D341Med (cell line): ENCODE measurements at regions not wholly inside any gene's neighbourhood (a gene's known extent, or its start where the extent isn't known, plus 50 kb on each side); places are given as distances from the start of the nearest gene placed in this dataset.

Experiments used
- DNase-seq: peaks from one replicate; pipeline ENCODE4 v3.0.0; 2012; ENCODE audit warnings: low spot score

DNA sequence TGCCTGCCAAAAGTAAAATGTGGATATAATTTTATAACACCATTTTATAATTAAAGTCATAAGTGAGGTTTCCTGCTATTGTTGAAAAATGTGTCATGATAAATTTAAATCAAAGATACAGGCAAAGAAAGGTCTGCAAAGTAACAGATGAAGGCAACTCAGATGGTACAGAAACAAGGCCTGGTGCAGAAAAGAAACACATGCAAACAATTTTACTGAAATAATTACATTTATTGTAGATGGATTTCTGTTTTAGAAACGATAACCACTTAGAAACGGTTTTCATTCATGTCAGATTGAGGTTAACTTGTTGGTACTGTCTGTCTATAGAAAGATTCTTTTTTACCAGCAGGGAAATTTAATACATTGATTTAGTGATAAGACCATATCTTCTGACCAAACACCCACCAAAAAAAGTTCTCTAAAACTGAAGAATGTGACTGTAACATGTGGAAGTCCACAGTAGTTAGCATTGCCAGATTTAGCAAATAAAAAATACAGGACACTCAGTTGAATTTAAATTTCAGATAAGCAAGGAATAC, 105.5 kb upstream of the FERMT1 start:
- no peak for DNase-seq

DNA sequence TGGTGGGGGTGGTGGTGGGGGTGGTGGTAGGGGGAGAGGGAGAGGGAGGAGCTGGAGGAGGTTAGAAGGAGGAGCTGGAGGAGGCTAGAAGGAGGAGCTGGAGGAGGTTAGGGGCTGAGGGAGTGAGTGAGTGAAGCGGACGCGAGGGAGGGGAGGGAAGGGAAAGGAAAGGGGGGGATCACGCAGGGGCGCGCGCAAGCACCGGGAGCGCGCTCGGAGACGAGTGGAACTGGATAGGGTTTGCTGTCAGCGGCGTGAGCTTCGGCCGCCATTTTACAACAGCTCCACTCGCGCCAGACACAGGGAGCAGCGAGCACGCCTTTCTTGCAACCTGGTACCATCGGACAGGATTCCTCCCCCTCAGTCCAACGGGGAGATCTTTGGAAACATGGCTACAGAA, 90.5 kb upstream of the FERMT1 start:
- DNase-seq, result no peak

DNA sequence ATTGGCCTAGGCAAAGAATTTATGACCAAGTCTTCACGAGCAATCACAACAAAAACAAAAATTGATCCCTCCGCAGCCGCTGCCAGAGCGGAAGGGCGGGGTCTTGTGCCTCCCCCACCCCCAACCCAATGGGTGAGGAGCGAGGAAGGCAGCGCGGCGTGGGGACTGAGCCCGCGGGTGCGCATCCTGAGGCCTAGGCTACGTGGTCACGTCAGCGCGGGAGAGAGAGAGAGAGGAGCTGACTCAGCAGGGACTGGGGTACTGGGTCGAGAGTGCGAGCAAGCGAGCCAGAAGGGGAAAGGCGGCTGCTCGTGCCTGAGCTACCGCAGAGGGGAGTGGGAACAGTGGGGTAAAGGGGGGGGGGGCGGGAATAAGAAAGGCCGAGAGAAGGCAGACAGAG, 90.1 kb upstream of the FERMT1 start:
- DNase-seq, result no peak

DNA sequence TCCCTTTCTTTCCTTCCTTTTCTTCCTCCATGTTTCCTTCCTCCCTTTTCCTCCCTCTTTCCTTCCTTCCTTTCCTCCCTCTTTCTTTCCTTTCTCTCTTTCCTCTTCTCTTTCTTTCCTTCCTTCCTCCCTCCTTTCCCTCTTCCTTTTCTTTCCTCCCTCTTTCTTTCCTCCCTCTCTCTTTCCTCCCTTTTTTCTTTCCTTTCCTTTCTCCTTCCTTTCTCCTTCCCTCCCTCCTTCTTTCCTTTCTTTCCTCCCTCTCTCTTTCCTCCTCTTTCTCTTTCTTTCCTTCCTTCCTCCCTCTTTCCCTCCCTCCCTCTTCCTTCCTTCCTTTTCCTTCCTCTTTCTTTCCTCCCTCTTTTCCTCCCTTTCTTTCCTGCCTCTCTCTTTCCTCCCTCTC, 86.3 kb upstream of the FERMT1 start:
- no peak for DNase-seq

DNA sequence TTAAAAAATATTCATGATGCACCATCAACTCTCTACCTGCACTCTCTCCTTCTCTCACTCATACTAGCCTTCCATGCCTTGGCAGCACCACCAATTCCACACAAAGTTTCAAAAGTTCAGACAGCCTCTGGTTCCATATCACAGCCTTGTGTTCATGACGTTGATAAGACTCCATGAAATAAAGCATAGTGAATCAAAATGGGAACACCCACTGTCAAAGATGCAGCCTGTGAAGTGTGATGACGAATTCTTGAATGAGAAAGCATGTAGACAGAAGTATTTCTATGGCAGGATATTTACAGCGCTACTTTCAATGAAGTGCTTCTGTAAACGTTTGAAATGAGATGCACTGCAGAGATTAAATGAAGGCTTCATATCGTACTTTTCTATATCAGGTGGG, 77.3 kb upstream of the FERMT1 start:
- no peak for DNase-seq

- no peak for DNase-seq
These were observed 62.4 kb upstream of the FERMT1 start for GRCh38 chr20:6185268-6185667.

DNA sequence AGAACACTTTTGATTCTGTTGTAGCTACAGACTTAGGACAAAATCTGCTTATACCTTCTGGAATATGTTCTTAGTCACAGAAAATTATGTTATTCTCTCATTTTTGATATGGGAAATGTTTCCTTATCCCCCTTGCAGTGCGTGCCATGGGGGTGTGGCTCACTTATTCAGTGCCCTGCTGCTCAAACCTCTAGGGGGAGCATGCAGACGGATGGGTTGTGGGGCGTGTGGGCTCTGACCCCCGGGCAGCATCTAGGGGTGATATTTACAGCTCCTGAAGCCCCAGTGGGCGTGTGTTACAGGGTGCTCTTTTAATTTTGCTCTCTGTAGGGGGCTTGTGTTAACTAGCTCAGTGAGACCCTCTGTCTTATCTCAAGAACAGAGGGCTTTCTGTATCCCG, 61.3 kb upstream of the FERMT1 start:
- DNase-seq, result peak; percentile 33

- no peak for DNase-seq
These were observed 57.7 kb upstream of the FERMT1 start for GRCh38 chr20:6180531-6180930.

DNA sequence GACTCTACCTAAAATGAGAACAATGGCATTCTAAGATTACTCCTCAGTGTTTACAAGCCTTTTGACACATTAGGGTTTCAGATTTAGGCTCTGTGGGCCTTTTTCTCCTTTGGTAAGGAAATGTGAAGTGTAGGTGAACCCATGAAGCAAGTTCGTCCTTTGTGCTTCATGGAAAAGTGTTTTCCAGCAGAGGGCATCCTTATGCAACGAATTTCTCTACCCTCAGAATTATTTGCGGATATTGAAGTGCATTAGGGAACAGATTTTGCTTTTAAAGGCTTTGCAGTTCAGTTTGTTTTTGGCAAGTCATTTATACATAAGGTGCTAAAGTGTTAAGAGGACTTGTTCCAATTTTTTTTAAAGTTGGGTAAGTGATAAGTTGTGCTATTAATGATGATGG, 55.7 kb upstream of the FERMT1 start:
- DNase-seq, result peak; percentile 36

- no peak for DNase-seq
These were observed 50.7 kb upstream of the FERMT1 start for GRCh38 chr20:6173481-6173880.
